B cell (primary cell): ENCODE measurements at regions not wholly inside any gene's neighbourhood (a gene's known extent, or its start where the extent isn't known, plus 50 kb on each side); places are given as distances from the start of the nearest gene placed in this dataset.

Source experiments
- ATAC-seq: fragments of 200-7000 bp; cut with Tn5 transposase; one replicate; pipeline ENCODE4 v1.10.0; 2021; ENCODE audit warnings: low read depth, mild to moderate bottlenecking, moderate number of reproducible peaks, moderate library complexity
- CTCF ChIA-PET: fragments of 350-600 bp; sonication (Branson Sonifier 250); formaldehyde crosslinking; loops from one replicate; lab custom pipeline; 2021; ENCODE audit warnings: antibody characterized with exemption, inconsistent platforms; lab: Charles Lee
- POLR2A ChIA-PET: fragments of 350-600 bp; sonication (Branson Sonifier 250); formaldehyde crosslinking; loops from one replicate; lab custom pipeline; 2021; ENCODE audit warnings: antibody characterized with exemption; lab: Charles Lee
- DNase-seq: peaks from one replicate; pipeline ENCODE4 v3.0.0; 2013
- H2AFZ ChIP-seq: 2 replicates; pipeline ENCODE4 v1.6.1; 2012; ENCODE audit warnings: mild to moderate bottlenecking, low read depth, low read length; ENCODE audit not compliant: insufficient read depth, poor library complexity, severe bottlenecking
- H3K27ac ChIP-seq, 2 donors: 1 replicate in 1 of 2; 2 replicates in 1 of 2; pipeline ENCODE4 v1.5.1; 2012 to 2013; ENCODE audit warnings: low read length in 2 of 2, mild to moderate bottlenecking in 2 of 2, moderate library complexity in 1 of 2
- H3K27me3 ChIP-seq, 4 experiments: fragments of 200-600 bp in 1 of 4; sonication (generic) in 1 of 4; replicated peaks in 1 of 4; 1 replicate in 2 of 4; 2 replicates in 2 of 4; pipeline versions ENCODE4 v1.6.1 to v1.7.0; 2013 to 2016; ENCODE audit warnings: low read length in 3 of 4, mild to moderate bottlenecking in 2 of 4, mixed read lengths in 1 of 4, moderate library complexity in 1 of 4; ENCODE audit not compliant: insufficient read depth in 4 of 4, control insufficient read depth in 3 of 4; ENCODE audit errors: control extremely low read depth in 1 of 4
- H3K36me3 ChIP-seq, 2 experiments: replicated peaks in 1 of 2; 1 replicate in 1 of 2; 2 replicates in 1 of 2; pipeline versions ENCODE4 v1.6.1 to v1.7.1; 2013; ENCODE audit warnings: low read length in 1 of 2; ENCODE audit not compliant: insufficient read depth in 2 of 2, control insufficient read depth in 1 of 2; ENCODE audit errors: control extremely low read depth in 1 of 2, extremely low read depth in 1 of 2
- H3K4me1 ChIP-seq, 2 donors: fragments of 200-600 bp in 1 of 2; sonication (generic) in 1 of 2; 1 replicate in 1 of 2; 2 replicates in 1 of 2; pipeline versions ENCODE4 v1.5.1 to v1.6.1; 2013 to 2017; ENCODE audit warnings: low read length in 2 of 2; ENCODE audit not compliant: control insufficient read depth in 2 of 2, insufficient read depth in 2 of 2
- H3K4me2 ChIP-seq: replicated peaks from 2 replicates; pipeline ENCODE3; 2012; ENCODE audit warnings: mild to moderate bottlenecking, low read depth, low read length; ENCODE audit not compliant: poor library complexity, severe bottlenecking
- H3K4me3 ChIP-seq, 5 experiments: fragments of 200-600 bp in 1 of 5; sonication (generic) in 1 of 5; 1 replicate in 3 of 5; 2 replicates in 2 of 5; pipeline versions ENCODE4 v1.5.1 to v1.7.0; 2011 to 2016; ENCODE audit warnings: low read length in 4 of 5, mild to moderate bottlenecking in 4 of 5, low read depth in 2 of 5, control low read depth in 1 of 5, moderate library complexity in 1 of 5; ENCODE audit not compliant: insufficient read depth in 1 of 5; ENCODE audit errors: control extremely low read depth in 1 of 5, extremely low read depth in 1 of 5
- H3K79me2 ChIP-seq: fragments of 200-600 bp; sonication (generic); one replicate; pipeline ENCODE4 v1.6.0; 2016; ENCODE audit warnings: low read length; ENCODE audit not compliant: control insufficient read depth, insufficient read depth
- H3K9ac ChIP-seq: fragments of 200-600 bp; sonication (generic); 2 replicates; pipeline ENCODE4 v1.6.1; 2017; ENCODE audit warnings: mild to moderate bottlenecking, low read length, moderate library complexity
- H3K9me3 ChIP-seq, 3 donors: one replicate each; pipeline versions ENCODE4 v1.6.1 to v1.7.1; 2013; ENCODE audit warnings: low read length in 2 of 3; ENCODE audit not compliant: control insufficient read depth in 2 of 3, insufficient read depth in 1 of 3; ENCODE audit errors: control extremely low read depth in 1 of 3
- H4K20me1 ChIP-seq: 2 replicates; pipeline ENCODE4 v1.6.0; 2012; ENCODE audit warnings: mild to moderate bottlenecking, low read length; ENCODE audit not compliant: insufficient read depth, control insufficient read depth, poor library complexity, severe bottlenecking
- H3K27ac Mint-ChIP-seq: one replicate; pipeline ENCODE4 v1.8.0; 2021; ENCODE audit warnings: mixed read lengths
- H3K27me3 Mint-ChIP-seq: one replicate; pipeline ENCODE4 v1.8.0; 2021; ENCODE audit warnings: mixed read lengths
- H3K4me1 Mint-ChIP-seq: one replicate; pipeline ENCODE4 v1.8.0; 2021; ENCODE audit warnings: mixed read lengths
- H3K4me3 Mint-ChIP-seq: one replicate; pipeline ENCODE4 v1.8.0; 2021; ENCODE audit warnings: mixed read lengths
- H3K9me3 Mint-ChIP-seq: one replicate; pipeline ENCODE4 v1.8.0; 2022; ENCODE audit warnings: mixed read lengths; ENCODE audit not compliant: insufficient read depth
- CTCF ChIP-seq: fragments of 200-600 bp; IDR thresholded peaks from one replicate; pipeline ENCODE4 v1.8.0; 2022; ENCODE audit warnings: antibody characterized with exemption, mild to moderate bottlenecking
- EZH2 ChIP-seq: IDR thresholded peaks from 2 replicates; pipeline ENCODE4 v1.6.1; 2012; ENCODE audit warnings: borderline replicate concordance, low read depth, mild to moderate bottlenecking, moderate library complexity, low read length; ENCODE audit not compliant: insufficient read depth, poor library complexity, severe bottlenecking
- WGBS: methylation state at CpG from one replicate; pipeline ENCODE4 v1.1.5; 2013; ENCODE audit warnings: missing lambda C conversion rate; ENCODE audit not compliant: insufficient coverage; 5-methylcytosine and 5-hydroxymethylcytosine counted together
- intact Hi-C: fragments of 100-400 bp; cut with micrococcal nuclease; formaldehyde crosslinking; loops from one replicate; pipeline ENCODE4 v1.10.0; 2022

GRCh38 chr20:57948180-57948955 lies 238.6 kb upstream of the PMEPA1 start:
- DNase-seq (no peak), ATAC-seq (no peak)
- Histone ChIP-seq H3K4me3 (no peak overlapping the region), H2AFZ (no peak overlapping the region), H3K9ac (no peak overlapping the region), H4K20me1 (no peaks in the 10 kb centered on the region), H3K27ac (no peak overlapping the region), H3K27me3 (no peaks in the 10 kb centered on the region), H3K4me2 (no peak overlapping the region), H3K9me3 (peaks cover 0 to 3% (median 0%) of the 10 kb centered on the region in 3 donors), H3K4me1 (no peaks in the 10 kb centered on the region), H3K79me2 (no peaks in the 10 kb centered on the region), H3K36me3 (no peaks in the 10 kb centered on the region)
- 94% methylated on average over 4 of the region's 9 CpGs for WGBS
- no peak overlapping the region for H3K27ac Mint-ChIP-seq
- H3K27me3 Mint-ChIP-seq = peaks cover 19% of the 10 kb centered on the region
- POLR2A ChIA-PET = no interaction called here
- TF ChIP-seq CTCF = no peak
- TF ChIP-seq EZH2 = no peak
- intact Hi-C loops = no loop called here
- no peak overlapping the region for H3K4me3 Mint-ChIP-seq
- CTCF ChIA-PET = no interaction called here
- no peaks in the 10 kb centered on the region for H3K4me1 Mint-ChIP-seq
- no peaks in the 10 kb centered on the region for H3K9me3 Mint-ChIP-seq

- CTCF ChIA-PET = no interaction called here
- WGBS = 89% methylated on average over 10 of the region's 16 CpGs
Observed at GRCh38 chr20:57947421-57948179, 237.8 kb upstream of the PMEPA1 start.

More at GRCh38 chr20:57947421-57948179, 237.8 kb upstream of the PMEPA1 start:
- intact Hi-C loops = no loop called here
- Histone ChIP-seq H3K4me1 (no peaks in the 10 kb centered on the region), H3K4me3 (no peak overlapping the region), H3K27ac (no peak overlapping the region), H3K9me3 (peaks cover 0 to 3% (median 0%) of the 10 kb centered on the region in 3 donors), H3K79me2 (no peaks in the 10 kb centered on the region), H3K9ac (no peak overlapping the region), H3K27me3 (no peaks in the 10 kb centered on the region), H3K36me3 (no peaks in the 10 kb centered on the region), H4K20me1 (no peaks in the 10 kb centered on the region), H2AFZ (no peak overlapping the region), H3K4me2 (no peak overlapping the region)
- TF ChIP-seq CTCF = no peak
- TF ChIP-seq EZH2 = no peak
- no peak for DNase-seq
- no peak overlapping the region for H3K27ac Mint-ChIP-seq
- ATAC-seq = no peak
- H3K4me1 Mint-ChIP-seq = no peaks in the 10 kb centered on the region
- H3K27me3 Mint-ChIP-seq = peaks cover 19% of the 10 kb centered on the region
- POLR2A ChIA-PET = no interaction called here
- no peaks in the 10 kb centered on the region for H3K9me3 Mint-ChIP-seq
- H3K4me3 Mint-ChIP-seq = no peak overlapping the region
